Activated naive CD8-positive, alpha-beta T cell treated with anti-CD3 and anti-CD28 coated beads, Interleukin-2, amount 10 ng/mL, durations not matched to agents 7 days and 5 days (primary cell): ENCODE measurements at regions not wholly inside any gene's neighbourhood (a gene's known extent, or its start where the extent isn't known, plus 50 kb on each side); places are given as distances from the start of the nearest gene placed in this dataset.

Experiments used
- ATAC-seq: fragments of 150-1000 bp; cut with Tn5 transposase; one replicate; pipeline ENCODE4 v1.10.0; 2021; ENCODE audit warnings: low read depth, moderate library complexity
- POLR2A ChIA-PET: fragments of 350-600 bp; sonication (Branson Sonifier 250); formaldehyde crosslinking; loops from one replicate; lab custom pipeline; 2021; ENCODE audit warnings: antibody characterized with exemption; lab: Charles Lee
- DNase-seq: peaks from one replicate; pipeline ENCODE4 v3.0.0; 2021
- H3K27ac Mint-ChIP-seq: one replicate; pipeline ENCODE4 v1.8.0; 2022; ENCODE audit warnings: mild to moderate bottlenecking, mixed read lengths
- H3K27me3 Mint-ChIP-seq: one replicate; pipeline ENCODE4 v1.8.0; 2022; ENCODE audit warnings: mild to moderate bottlenecking, moderate library complexity, mixed read lengths
- H3K36me3 Mint-ChIP-seq: one replicate; pipeline ENCODE4 v1.8.0; 2021; ENCODE audit warnings: mild to moderate bottlenecking, mixed read lengths
- H3K4me1 Mint-ChIP-seq: one replicate; pipeline ENCODE4 v1.8.0; 2021; ENCODE audit warnings: mixed read lengths
- H3K4me3 Mint-ChIP-seq: one replicate; pipeline ENCODE4 v1.8.0; 2022; ENCODE audit warnings: mild to moderate bottlenecking, moderate library complexity, mixed read lengths
- H3K9me3 Mint-ChIP-seq: one replicate; pipeline ENCODE4 v1.8.0; 2021; ENCODE audit warnings: mixed read lengths

DNA sequence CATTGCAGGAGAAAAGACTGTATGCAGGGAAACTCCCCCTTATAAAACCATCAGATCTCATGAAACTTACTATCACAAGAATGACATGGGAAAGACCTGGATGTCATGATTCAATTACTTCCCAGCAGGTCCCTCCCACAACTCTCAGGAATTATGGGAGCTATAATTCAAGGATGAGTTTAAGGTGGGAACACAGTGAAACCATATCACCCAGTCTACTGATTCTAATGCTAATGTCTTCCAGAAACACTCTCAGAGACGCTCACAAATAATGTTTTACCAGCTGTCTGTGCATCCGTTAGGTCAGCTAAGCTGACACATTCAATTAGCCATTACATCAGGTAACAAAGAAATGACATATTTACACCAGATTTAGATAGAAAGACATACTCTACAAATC is 637.9 kb downstream of the NLGN4Y start:
- Mint-ChIP-seq H3K27ac (no peak overlapping the region), H3K36me3 (no peaks in the 10 kb centered on the region), H3K9me3 (no peaks in the 10 kb centered on the region), H3K4me3 (no peak overlapping the region), H3K27me3 (no peaks in the 10 kb centered on the region), H3K4me1 (no peaks in the 10 kb centered on the region)
- DNase-seq (no peak), ATAC-seq (no peak)
- POLR2A ChIA-PET, result no interaction called here

DNA sequence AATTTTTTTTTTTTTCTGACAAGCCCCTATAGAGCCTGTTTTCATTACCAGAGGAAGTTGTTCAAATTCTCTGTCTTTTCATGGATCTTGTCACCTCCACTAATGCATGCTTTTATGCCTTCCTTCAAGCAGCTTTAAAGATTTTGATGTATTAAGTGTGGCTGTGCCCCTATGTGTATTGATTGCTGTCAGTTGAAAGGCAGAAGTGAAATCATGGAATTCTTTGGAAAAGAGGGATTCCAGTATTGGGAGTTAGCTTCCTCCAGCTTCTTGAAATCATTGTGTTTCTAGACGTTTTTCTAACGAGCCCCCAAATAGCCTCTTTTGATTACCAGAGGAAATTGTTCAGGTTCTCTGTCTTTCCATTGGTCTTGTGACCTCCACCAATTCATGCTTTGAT is 655.6 kb downstream of the NLGN4Y start:
- no peak for DNase-seq
- no peaks in the 10 kb centered on the region for H3K27me3 Mint-ChIP-seq
- H3K4me3 Mint-ChIP-seq, result no peak overlapping the region
- no peaks in the 10 kb centered on the region for H3K9me3 Mint-ChIP-seq
- H3K27ac Mint-ChIP-seq, result no peak overlapping the region
- POLR2A ChIA-PET, result no interaction called here
- no peak for ATAC-seq
- H3K36me3 Mint-ChIP-seq, result no peaks in the 10 kb centered on the region
- no peaks in the 10 kb centered on the region for H3K4me1 Mint-ChIP-seq

DNA sequence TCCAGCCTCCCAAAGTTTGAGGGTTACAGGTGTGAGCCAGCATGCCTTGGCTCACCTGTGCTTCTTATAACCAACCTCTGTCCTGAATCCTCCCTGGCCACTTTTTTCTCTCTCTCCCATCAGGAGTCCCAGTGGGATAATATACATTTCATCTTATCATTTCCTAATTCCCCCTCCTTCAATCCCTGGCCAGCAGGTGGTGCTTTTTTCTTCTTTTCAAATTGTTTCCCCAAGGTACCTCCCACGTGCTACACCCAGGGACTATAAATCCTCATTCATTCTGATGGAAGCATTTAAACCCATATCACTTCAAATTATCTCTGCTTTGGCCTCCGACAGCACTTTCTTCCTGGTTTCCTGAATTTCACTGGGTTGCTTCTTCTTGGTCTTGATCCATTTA is 704.7 kb downstream of the NLGN4Y start:
- no peaks in the 10 kb centered on the region for H3K27me3 Mint-ChIP-seq
- peaks cover 1% of the 10 kb centered on the region for H3K9me3 Mint-ChIP-seq
- H3K4me1 Mint-ChIP-seq, result no peaks in the 10 kb centered on the region
- POLR2A ChIA-PET, result no interaction called here
- H3K36me3 Mint-ChIP-seq, result no peaks in the 10 kb centered on the region
- H3K4me3 Mint-ChIP-seq, result no peak overlapping the region
- no peak overlapping the region for H3K27ac Mint-ChIP-seq
- DNase-seq, result no peak
- ATAC-seq, result no peak

DNA sequence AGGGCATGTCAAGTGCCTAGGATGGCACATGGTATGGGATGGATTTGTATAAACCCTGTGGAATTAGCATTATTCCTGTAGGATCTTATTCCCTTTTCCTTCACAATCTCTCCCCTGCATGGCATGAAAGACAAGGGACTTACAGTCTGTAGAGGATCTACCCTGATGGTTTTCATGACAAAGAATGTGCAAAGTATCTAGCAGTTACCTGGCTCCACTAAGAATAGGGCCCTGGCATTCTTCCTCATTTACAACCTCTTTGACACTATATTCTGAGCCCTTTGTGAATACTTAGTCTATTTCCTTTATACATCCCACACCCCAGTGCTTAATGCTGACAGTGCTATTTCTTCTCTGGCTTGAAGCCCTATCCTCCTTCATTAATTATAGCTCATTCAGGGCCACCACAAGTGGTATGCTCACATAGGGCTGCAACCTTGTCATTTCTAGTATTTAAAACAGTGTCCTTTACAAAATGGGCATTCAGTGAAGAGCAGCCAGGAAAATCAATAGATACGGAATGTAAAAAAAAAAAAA is 715.3 kb downstream of the NLGN4Y start:
- no peak overlapping the region for H3K4me3 Mint-ChIP-seq
- no peaks in the 10 kb centered on the region for H3K4me1 Mint-ChIP-seq
- ATAC-seq, result no peak
- no peak overlapping the region for H3K27ac Mint-ChIP-seq
- POLR2A ChIA-PET, result no interaction called here
- no peaks in the 10 kb centered on the region for H3K36me3 Mint-ChIP-seq
- no peak for DNase-seq
- H3K9me3 Mint-ChIP-seq, result no peaks in the 10 kb centered on the region
- no peaks in the 10 kb centered on the region for H3K27me3 Mint-ChIP-seq

DNA sequence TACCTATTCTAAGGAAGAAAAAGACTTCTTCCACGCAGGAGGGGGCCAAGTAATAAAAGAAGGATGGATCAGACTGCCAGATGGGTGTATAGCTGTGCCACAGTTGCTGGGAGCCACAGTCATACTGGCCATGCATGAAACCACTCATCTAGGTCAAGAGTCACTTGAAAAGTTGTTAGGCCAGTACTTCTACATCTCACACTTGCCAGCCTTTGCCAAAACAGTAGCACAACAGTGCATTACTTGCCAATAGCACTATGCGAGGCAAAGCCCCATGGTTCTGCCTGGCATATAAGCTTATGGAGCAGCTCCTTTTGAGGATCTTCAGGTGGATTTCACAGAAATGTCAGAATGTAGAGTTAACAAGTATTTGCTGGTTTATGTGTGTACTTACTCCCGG is 735.0 kb downstream of the NLGN4Y start:
- Mint-ChIP-seq H3K4me3 (no peak overlapping the region), H3K9me3 (no peaks in the 10 kb centered on the region)
- POLR2A ChIA-PET, result no interaction called here

DNA sequence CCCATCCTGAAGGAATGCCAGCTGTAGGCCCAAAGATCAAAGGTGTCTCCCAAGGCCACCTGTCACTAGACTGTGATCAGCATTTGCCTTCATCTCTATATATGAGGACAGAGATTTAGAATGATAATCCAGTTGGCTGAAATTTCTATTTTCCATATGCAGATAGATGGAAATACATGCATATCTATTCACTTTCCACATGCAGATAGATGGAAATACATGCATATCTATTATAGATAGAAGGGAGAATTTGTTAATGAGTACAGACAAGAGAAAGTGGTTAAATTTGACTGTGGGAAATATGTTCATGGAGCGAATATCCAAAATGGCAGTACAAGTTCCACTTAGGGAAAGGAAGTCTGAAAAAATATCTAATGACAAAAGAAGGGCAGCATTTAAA is 762.2 kb downstream of the NLGN4Y start:
- no peaks in the 10 kb centered on the region for H3K36me3 Mint-ChIP-seq
- ATAC-seq (no peak), DNase-seq (no peak)
- H3K27me3 Mint-ChIP-seq, result no peaks in the 10 kb centered on the region
- no peak overlapping the region for H3K27ac Mint-ChIP-seq
- POLR2A ChIA-PET, result no interaction called here
- H3K9me3 Mint-ChIP-seq, result no peaks in the 10 kb centered on the region
- H3K4me1 Mint-ChIP-seq, result no peaks in the 10 kb centered on the region
- no peak overlapping the region for H3K4me3 Mint-ChIP-seq

More for the DNA sequence above, 735.0 kb downstream of the NLGN4Y start:
- ATAC-seq, result no peak
- H3K4me1 Mint-ChIP-seq, result no peaks in the 10 kb centered on the region
- H3K27me3 Mint-ChIP-seq, result no peaks in the 10 kb centered on the region
- no peaks in the 10 kb centered on the region for H3K36me3 Mint-ChIP-seq
- DNase-seq, result no peak
- H3K27ac Mint-ChIP-seq, result no peak overlapping the region

DNA sequence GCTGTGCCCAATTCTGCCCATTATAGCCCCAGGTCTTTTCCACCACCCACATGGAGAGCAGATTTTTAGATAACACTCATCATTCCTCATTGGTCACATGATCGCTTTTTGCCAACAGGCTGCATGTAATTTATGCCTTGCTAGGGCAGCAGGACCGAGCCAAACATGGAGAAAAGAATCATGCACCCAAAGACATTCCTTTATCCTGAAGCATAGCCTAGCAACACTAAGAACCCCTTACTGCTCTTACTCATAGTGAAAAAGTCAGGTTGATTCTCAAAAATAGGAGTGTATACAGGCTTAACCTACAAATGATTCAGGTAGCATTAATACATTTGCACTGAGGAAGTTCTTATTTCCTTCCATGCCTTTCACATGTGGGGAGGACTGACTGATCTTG is 765.5 kb downstream of the NLGN4Y start:
- no peaks in the 10 kb centered on the region for H3K36me3 Mint-ChIP-seq
- H3K9me3 Mint-ChIP-seq, result no peaks in the 10 kb centered on the region
- DNase-seq (no peak), ATAC-seq (no peak)
- POLR2A ChIA-PET, result no interaction called here
- H3K4me1 Mint-ChIP-seq, result no peaks in the 10 kb centered on the region
- H3K4me3 Mint-ChIP-seq, result no peak overlapping the region
- H3K27me3 Mint-ChIP-seq, result no peaks in the 10 kb centered on the region
- H3K27ac Mint-ChIP-seq, result no peak overlapping the region

DNA sequence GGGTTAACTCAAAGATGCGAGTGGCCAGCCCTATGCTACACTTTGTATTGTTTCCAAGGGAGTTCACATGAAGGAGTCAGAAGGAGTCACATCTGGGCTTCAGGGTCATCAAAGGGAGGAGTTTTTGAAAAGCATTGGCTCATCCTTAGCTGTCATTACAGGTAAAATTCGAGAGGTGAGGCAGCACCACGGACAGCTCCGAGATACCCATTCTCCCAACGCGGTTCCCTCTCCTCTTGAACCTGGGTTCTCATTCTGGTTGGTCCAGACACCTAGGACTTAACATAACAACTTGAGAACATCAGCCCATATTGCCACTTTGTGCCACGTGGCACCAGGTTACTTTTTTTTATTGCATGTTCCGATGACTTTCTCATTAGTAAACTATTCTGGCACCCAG is 768.6 kb downstream of the NLGN4Y start:
- DNase-seq (peak; percentile 10), ATAC-seq (no peak)
- Mint-ChIP-seq H3K4me1 (no peaks in the 10 kb centered on the region), H3K27ac (no peak overlapping the region), H3K4me3 (no peak overlapping the region), H3K27me3 (no peaks in the 10 kb centered on the region), H3K9me3 (no peaks in the 10 kb centered on the region), H3K36me3 (no peaks in the 10 kb centered on the region)
- POLR2A ChIA-PET, result no interaction called here

DNA sequence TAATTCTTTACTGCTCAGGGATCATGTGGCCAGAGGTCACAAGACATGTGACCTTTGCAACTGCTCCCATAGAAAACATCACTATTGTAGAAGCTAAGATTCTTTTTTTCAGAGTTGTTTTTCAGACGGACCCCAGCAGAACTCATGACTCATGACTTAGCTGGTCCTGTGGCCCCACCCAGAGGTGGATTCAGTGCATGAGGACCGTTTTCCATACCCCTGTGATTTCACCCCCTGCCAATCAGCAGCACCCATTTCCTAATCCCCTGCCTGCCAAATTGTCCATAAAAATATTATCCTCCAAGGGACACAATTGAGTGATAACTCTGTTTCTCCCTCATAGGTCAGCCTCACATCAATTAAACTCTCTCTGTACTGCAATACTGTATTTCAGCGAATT is 777.5 kb downstream of the NLGN4Y start:
- Mint-ChIP-seq H3K27ac (no peak overlapping the region), H3K36me3 (no peaks in the 10 kb centered on the region), H3K9me3 (no peaks in the 10 kb centered on the region), H3K4me3 (no peak overlapping the region), H3K4me1 (no peaks in the 10 kb centered on the region), H3K27me3 (no peaks in the 10 kb centered on the region)
- no peak for DNase-seq
- no peak for ATAC-seq
- POLR2A ChIA-PET, result no interaction called here

DNA sequence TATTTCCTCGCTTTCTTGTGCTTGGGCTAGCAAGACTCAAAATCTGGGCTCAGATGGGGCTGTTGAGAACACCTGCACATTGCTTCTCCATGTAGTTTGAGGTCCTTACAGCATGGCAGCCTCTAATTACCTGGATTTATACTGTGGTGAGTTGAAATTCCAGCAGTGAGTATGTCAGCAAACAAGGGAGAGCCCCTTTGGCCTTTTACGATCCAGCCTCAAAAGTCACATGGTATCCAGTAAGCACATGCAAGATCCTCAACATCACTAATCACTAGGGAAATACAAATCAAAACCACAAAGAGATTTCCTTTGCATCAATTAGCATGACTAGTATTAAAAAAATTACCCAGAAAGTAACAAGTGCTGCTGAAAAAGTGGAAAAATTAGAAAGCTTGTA is 787.8 kb downstream of the NLGN4Y start:
- POLR2A ChIA-PET, result no interaction called here
- DNase-seq (no peak), ATAC-seq (no peak)
- no peaks in the 10 kb centered on the region for H3K27me3 Mint-ChIP-seq
- H3K4me3 Mint-ChIP-seq, result no peak overlapping the region
- H3K9me3 Mint-ChIP-seq, result peaks cover 3% of the 10 kb centered on the region
- H3K36me3 Mint-ChIP-seq, result peaks cover 1% of the 10 kb centered on the region
- H3K4me1 Mint-ChIP-seq, result no peaks in the 10 kb centered on the region
- no peak overlapping the region for H3K27ac Mint-ChIP-seq

DNA sequence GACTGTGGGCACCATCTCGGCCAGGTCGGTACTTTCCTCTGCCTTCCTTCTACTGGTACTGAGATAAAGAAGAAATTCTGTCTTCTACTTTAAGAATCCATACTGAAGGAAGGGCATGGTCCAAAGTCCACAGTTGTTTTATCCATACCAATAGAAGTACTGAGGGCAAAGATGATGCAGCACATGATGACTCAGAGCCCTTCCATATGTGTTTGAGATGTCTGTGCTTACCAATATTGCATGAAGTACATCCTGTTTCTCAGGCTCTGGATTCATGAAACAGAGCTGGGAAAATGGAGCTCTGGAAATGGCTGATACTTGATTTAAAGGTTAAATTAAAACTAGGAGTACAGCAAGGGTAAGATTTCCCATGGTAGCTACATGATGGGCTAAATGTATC is 799.9 kb downstream of the NLGN4Y start:
- ATAC-seq (no peak), DNase-seq (no peak)
- POLR2A ChIA-PET, result no interaction called here
- H3K9me3 Mint-ChIP-seq, result no peaks in the 10 kb centered on the region
- H3K4me3 Mint-ChIP-seq, result no peak overlapping the region
- no peaks in the 10 kb centered on the region for H3K27me3 Mint-ChIP-seq
- no peak overlapping the region for H3K27ac Mint-ChIP-seq
- H3K36me3 Mint-ChIP-seq, result no peaks in the 10 kb centered on the region
- H3K4me1 Mint-ChIP-seq, result no peaks in the 10 kb centered on the region

DNA sequence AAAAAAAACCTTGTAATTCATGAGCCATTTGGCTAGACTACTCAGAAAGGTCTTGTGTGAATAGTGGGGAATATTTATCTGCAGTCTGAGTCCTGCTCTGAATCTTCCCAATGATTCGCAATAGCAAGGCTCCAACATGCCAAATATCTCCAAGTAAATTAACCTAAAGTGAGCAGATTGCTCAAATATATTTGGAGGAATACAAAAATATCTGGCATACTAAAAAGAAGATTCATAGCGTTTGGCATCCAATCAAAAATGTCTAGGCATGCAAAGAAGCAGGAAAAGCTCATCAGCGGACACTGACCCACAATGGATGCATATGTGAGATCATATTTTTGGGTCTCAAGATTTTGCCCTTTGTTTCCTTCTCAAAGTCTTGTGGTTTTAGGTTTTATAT is 800.9 kb downstream of the NLGN4Y start:
- Mint-ChIP-seq H3K9me3 (no peaks in the 10 kb centered on the region), H3K4me3 (no peak overlapping the region), H3K27ac (no peak overlapping the region), H3K27me3 (no peaks in the 10 kb centered on the region), H3K4me1 (no peaks in the 10 kb centered on the region), H3K36me3 (no peaks in the 10 kb centered on the region)
- POLR2A ChIA-PET, result no interaction called here
- ATAC-seq (no peak), DNase-seq (no peak)

DNA sequence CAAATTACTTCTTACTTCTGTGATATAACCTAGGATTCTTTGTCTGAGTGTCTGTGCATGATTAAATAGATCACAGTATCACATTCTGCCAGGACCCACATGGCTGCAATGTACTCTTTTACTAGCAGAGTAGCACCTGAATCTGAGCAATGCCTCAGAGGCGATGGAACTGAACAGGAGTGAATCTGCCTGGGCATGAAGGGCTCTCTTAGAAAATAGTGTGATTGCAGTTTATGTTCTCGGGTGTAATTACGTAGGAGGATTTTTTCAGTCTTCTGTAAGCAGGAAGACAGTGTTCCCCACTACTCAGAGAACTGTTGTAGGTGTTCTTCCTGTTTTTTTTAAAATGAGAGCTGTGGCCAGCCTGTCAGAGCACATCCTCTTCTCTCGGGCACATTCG is 802.3 kb downstream of the NLGN4Y start:
- Mint-ChIP-seq H3K27ac (no peak overlapping the region), H3K4me3 (no peak overlapping the region), H3K4me1 (no peaks in the 10 kb centered on the region), H3K27me3 (no peaks in the 10 kb centered on the region), H3K36me3 (no peaks in the 10 kb centered on the region), H3K9me3 (no peaks in the 10 kb centered on the region)
- ATAC-seq (no peak), DNase-seq (no peak)
- POLR2A ChIA-PET, result no interaction called here

DNA sequence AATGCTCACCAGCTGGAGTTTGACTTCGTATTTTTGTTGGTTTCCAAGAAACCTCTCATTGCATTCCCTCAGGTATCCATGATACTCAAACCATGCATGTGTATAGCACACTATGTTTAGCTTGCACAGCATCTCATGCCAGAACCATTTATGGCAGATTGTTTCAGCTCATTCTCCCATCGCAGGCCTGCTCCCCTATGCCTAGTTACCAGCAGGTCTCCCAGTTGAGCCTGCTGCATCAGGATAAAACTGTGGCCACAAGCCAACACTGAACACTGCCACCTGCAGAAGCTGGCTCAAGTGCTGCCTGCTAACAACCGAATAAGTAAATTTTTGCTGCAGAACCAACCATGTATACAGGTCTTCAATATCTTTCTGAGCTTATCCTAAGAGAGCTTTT is 804.5 kb downstream of the NLGN4Y start:
- DNase-seq (no peak), ATAC-seq (no peak)
- POLR2A ChIA-PET, result no interaction called here
- Mint-ChIP-seq H3K4me3 (no peak overlapping the region), H3K27ac (no peak overlapping the region), H3K36me3 (no peaks in the 10 kb centered on the region), H3K4me1 (no peaks in the 10 kb centered on the region), H3K9me3 (no peaks in the 10 kb centered on the region), H3K27me3 (no peaks in the 10 kb centered on the region)

DNA sequence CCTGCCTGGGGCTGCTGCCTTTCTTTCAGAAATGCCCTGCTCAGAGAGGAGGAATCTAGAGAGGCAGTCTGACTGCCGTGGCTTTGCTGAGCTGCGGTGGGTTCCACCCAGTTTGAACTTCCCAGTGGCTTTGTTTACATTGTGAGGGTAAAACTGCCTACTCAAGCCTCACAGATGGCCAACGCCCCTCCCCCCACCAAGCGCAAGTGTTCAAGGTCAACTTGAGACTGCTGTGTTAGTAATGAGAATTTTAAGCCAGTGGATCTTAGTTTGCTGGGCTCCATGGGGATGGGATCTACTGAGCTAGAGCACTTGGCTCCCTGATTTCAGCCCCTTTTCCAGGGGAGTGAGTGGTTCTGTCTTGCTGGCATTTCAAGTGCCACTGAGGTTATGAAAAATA is 819.2 kb downstream of the NLGN4Y start:
- peaks cover 2% of the 10 kb centered on the region for H3K9me3 Mint-ChIP-seq
- H3K36me3 Mint-ChIP-seq, result no peaks in the 10 kb centered on the region
- POLR2A ChIA-PET, result no interaction called here
- H3K27ac Mint-ChIP-seq, result no peak overlapping the region
- H3K4me3 Mint-ChIP-seq, result no peak overlapping the region
- no peak for DNase-seq
- no peaks in the 10 kb centered on the region for H3K27me3 Mint-ChIP-seq
- no peaks in the 10 kb centered on the region for H3K4me1 Mint-ChIP-seq
- no peak for ATAC-seq
